GM12892 (cell line): ENCODE measurements at regions not wholly inside any gene's neighbourhood (a gene's known extent, or its start where the extent isn't known, plus 50 kb on each side); places are given as distances from the start of the nearest gene placed in this dataset.

Source experiments
- POLR2A ChIP-seq: IDR thresholded peaks from 2 replicates; pipeline ENCODE4 v1.6.1; 2011; ENCODE audit warnings: low read depth, low read length, control low read depth
- POLR2AphosphoS5 ChIP-seq: IDR thresholded peaks from 2 replicates; pipeline ENCODE4 v1.6.1; 2011; ENCODE audit warnings: low read depth, low read length, control low read depth

DNA sequence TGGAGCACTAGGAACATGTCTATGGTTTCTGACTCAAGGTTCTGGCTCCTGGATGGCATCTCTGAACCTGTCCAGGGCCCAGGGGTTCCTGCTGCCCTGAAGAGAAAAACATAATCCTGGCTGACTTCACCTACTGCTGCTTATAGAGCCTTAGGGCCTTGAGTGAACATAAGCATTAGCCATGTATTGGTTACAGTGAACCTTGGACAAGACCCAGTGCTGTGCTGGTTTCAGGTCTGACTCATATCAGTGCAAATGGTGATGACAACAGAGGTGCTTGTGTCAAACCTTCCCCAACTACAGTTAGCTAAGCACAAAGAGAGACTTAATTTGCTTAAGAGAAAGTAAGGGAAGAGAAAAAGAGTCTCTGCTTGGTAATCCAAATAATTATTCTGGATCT is 1047.2 kb downstream of the GLUD2 start:
- TF ChIP-seq POLR2A (no peak), POLR2AphosphoS5 (no peak)
